ENCODE measurements at regions not wholly inside any gene's neighbourhood (a gene's known extent, or its start where the extent isn't known, plus 50 kb on each side); places are given as distances from the start of the nearest gene placed in this dataset.

- H3K4me3 ChIP-seq (ENCODE audit: low read depth, low read length): no peak overlapping the region
- TF ChIP-seq, protein P1, sequence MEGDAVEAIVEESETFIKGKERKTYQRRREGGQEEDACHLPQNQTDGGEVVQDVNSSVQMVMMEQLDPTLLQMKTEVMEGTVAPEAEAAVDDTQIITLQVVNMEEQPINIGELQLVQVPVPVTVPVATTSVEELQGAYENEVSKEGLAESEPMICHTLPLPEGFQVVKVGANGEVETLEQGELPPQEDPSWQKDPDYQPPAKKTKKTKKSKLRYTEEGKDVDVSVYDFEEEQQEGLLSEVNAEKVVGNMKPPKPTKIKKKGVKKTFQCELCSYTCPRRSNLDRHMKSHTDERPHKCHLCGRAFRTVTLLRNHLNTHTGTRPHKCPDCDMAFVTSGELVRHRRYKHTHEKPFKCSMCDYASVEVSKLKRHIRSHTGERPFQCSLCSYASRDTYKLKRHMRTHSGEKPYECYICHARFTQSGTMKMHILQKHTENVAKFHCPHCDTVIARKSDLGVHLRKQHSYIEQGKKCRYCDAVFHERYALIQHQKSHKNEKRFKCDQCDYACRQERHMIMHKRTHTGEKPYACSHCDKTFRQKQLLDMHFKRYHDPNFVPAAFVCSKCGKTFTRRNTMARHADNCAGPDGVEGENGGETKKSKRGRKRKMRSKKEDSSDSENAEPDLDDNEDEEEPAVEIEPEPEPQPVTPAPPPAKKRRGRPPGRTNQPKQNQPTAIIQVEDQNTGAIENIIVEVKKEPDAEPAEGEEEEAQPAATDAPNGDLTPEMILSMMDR (IDR thresholded peaks at IDR 0.05; ENCODE audit: low read depth, low read length): no peak
Observed at GRCh38 chr22:34255042-34255441, 334.8 kb upstream of the LARGE1 start.

GRCh38 chr22:34278121-34278520 is 357.8 kb upstream of the LARGE1 start:
- TF ChIP-seq, protein P1 (IDR thresholded peaks at IDR 0.05; ENCODE audit: low read depth, low read length): no peak
- no peak overlapping the region for H3K4me3 ChIP-seq (ENCODE audit: low read depth, low read length)

GRCh38 chr22:34281738-34282137 is 361.5 kb upstream of the LARGE1 start:
- TF ChIP-seq, protein P1 (IDR thresholded peaks at IDR 0.05; ENCODE audit: low read depth, low read length): no peak
- H3K4me3 ChIP-seq (ENCODE audit: low read depth, low read length): no peak overlapping the region

- H3K4me3 ChIP-seq (ENCODE audit: low read depth, low read length): no peak overlapping the region
- TF ChIP-seq, protein P1 (IDR thresholded peaks at IDR 0.05; ENCODE audit: low read depth, low read length): no peak
Observed at GRCh38 chr22:34283844-34284243, 363.6 kb upstream of the LARGE1 start.

DNA sequence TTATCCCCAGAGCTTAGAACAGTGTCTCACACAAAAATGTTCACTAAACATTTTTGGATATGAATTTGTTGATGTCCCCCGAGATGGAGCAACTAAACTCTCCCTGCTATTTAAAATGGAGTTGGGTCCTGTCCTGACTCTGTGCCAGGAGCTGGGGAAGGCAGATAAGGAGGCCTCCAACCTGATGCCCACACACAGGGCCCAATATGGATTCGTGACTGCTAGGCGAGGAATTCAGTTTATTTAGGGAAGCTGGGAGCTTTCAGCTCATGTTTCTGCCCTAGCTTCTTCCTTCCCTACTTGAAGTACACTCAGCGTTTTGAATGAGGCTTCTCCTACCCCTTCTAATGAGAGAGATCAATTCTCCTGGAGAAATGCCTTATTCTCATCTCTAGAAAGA is 373.0 kb upstream of the LARGE1 start:
- H3K4me3 ChIP-seq (ENCODE audit: low read depth, low read length): no peak overlapping the region
- TF ChIP-seq, protein P1 (IDR thresholded peaks at IDR 0.05; ENCODE audit: low read depth, low read length): no peak

- no peak overlapping the region for H3K4me3 ChIP-seq (ENCODE audit: low read depth, low read length)
- TF ChIP-seq, protein P1 (IDR thresholded peaks at IDR 0.05; ENCODE audit: low read depth, low read length): no peak
Observed at GRCh38 chr22:34294476-34294875, 374.2 kb upstream of the LARGE1 start.

- TF ChIP-seq, protein P1 (IDR thresholded peaks at IDR 0.05; ENCODE audit: low read depth, low read length): no peak
- no peak overlapping the region for H3K4me3 ChIP-seq (ENCODE audit: low read depth, low read length)
Observed at GRCh38 chr22:34294986-34295385, 374.7 kb upstream of the LARGE1 start.
